AG10803 (cell line): ENCODE measurements at regions not wholly inside any gene's neighbourhood (a gene's known extent, or its start where the extent isn't known, plus 50 kb on each side); places are given as distances from the start of the nearest gene placed in this dataset.
"Not testable (repeated sequence)": the region's sequence is repeated elsewhere in the genome, so short reads cannot be mapped to it uniquely, and the experiment has no call there.

Experiments used
- DNase-seq: peaks from one replicate; pipeline ENCODE4 v3.0.0; 2010; ENCODE audit warnings: low read depth
- H3K4me3 ChIP-seq: 2 replicates; pipeline ENCODE4 v1.5.1; 2011; ENCODE audit warnings: mild to moderate bottlenecking, low read length, control low read depth
- CTCF ChIP-seq: conservative IDR thresholded peaks from 2 replicates; pipeline ENCODE4 v1.5.1; 2011; ENCODE audit warnings: mild to moderate bottlenecking, low read length, control low read depth, inconsistent platforms

- TF ChIP-seq CTCF, result no peak
- no peak for DNase-seq
- no peak overlapping the region for H3K4me3 ChIP-seq
Observed at GRCh38 chr11:96842731-96843130, 452.9 kb downstream of the JRKL start.

- H3K4me3 ChIP-seq, result no peak overlapping the region
- TF ChIP-seq CTCF, result no peak
- DNase-seq, result no peak
Observed at GRCh38 chr11:96854425-96854824, 464.6 kb downstream of the JRKL start.

GRCh38 chr11:96861722-96862121 is 471.9 kb downstream of the JRKL start:
- not testable (repeated sequence) for H3K4me3 ChIP-seq, DNase-seq

- TF ChIP-seq CTCF, result no peak
- H3K4me3 ChIP-seq, result no peak overlapping the region
- DNase-seq, result no peak
Observed at GRCh38 chr11:96863520-96863919, 473.7 kb downstream of the JRKL start.

GRCh38 chr11:96865020-96865419 is 475.2 kb downstream of the JRKL start:
- DNase-seq, result no peak
- no peak for TF ChIP-seq CTCF
- no peak overlapping the region for H3K4me3 ChIP-seq

GRCh38 chr11:96869207-96869606 is 479.4 kb downstream of the JRKL start:
- DNase-seq, result peak; percentile 2
- no peak overlapping the region for H3K4me3 ChIP-seq
- TF ChIP-seq CTCF, result no peak

- no peak overlapping the region for H3K4me3 ChIP-seq
- no peak for TF ChIP-seq CTCF
- DNase-seq, result no peak
Observed at GRCh38 chr11:96875712-96876111, 485.9 kb downstream of the JRKL start.
